ENCODE measurements at regions not wholly inside any gene's neighbourhood (a gene's known extent, or its start where the extent isn't known, plus 50 kb on each side); places are given as distances from the start of the nearest gene placed in this dataset.

DNA sequence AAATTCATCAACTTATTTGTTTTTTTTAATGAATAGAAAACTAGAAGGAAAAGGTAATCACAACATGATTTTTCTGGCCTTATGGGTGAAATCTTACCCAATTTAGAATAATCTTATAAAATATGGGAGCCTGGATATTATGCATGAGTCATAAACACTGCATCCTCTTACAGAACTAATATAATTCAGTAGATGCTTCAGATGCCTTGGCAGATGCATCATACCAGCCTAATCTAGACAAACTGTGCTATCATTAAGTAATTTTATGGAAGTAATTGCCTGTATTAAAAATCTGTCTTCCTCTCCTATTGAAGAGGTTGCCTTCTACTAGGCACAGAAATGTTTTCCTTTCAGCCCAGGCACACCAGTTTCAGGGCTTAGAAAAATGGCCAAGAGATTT, 2384.6 kb upstream of the WWC1 start:
- TF ChIP-seq EP300 (IDR thresholded peaks at IDR 0.05; ENCODE audit: low read depth) (no peak), POLR2A (IDR thresholded peaks at IDR 0.05) (no peak), POLR2AphosphoS5 (IDR thresholded peaks at IDR 0.05) (no peak)
- TF ChIP-seq, protein P1, sequence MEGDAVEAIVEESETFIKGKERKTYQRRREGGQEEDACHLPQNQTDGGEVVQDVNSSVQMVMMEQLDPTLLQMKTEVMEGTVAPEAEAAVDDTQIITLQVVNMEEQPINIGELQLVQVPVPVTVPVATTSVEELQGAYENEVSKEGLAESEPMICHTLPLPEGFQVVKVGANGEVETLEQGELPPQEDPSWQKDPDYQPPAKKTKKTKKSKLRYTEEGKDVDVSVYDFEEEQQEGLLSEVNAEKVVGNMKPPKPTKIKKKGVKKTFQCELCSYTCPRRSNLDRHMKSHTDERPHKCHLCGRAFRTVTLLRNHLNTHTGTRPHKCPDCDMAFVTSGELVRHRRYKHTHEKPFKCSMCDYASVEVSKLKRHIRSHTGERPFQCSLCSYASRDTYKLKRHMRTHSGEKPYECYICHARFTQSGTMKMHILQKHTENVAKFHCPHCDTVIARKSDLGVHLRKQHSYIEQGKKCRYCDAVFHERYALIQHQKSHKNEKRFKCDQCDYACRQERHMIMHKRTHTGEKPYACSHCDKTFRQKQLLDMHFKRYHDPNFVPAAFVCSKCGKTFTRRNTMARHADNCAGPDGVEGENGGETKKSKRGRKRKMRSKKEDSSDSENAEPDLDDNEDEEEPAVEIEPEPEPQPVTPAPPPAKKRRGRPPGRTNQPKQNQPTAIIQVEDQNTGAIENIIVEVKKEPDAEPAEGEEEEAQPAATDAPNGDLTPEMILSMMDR (IDR thresholded peaks at IDR 0.05): no peak
- H3K4me3 ChIP-seq: no peak overlapping the region
- in situ Hi-C loops (cut with MboI; ENCODE audit: low pct_ligation_motif_present in 1 of 4, low pct_unique_long_range_greater_than_20kb in 1 of 4, low sequenced_read_pairs in 3 of 4): no loop called here
- H3K36me3 ChIP-seq: no peaks in the 10 kb centered on the region
- H3K27me3 ChIP-seq: no peaks in the 10 kb centered on the region
- H3K4me1 ChIP-seq: no peaks in the 10 kb centered on the region
- DNase-seq: no peak
- no peak overlapping the region for H3K27ac ChIP-seq
- intact Hi-C loops (cut with DNase I; ENCODE audit: low total_unique reads): no loop called here
- H3K9me3 ChIP-seq: peaks cover 0 to 4% of the 10 kb centered on the region in 2 donors

DNA sequence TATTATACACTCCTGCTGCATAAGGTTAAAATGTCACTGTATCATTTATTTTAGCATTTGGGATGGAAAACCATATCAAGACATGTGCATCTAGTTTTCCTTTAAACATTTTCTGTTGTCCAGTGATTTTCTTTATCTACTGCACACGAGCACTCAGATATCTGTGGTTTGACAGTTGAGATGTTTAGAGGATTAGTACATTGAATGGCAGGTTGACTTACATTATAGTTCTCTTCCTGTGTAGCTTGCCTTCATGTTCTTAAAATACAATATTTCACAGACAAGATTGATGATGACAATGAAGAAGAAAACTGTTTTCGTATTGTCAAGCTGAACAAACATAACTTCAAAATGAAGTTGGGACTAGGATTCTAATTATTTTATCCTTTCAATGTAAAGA, 2378.4 kb upstream of the WWC1 start:
- intact Hi-C loops (cut with DNase I; ENCODE audit: low total_unique reads) (no loop called here), in situ Hi-C loops (cut with MboI; ENCODE audit: low pct_ligation_motif_present in 1 of 4, low pct_unique_long_range_greater_than_20kb in 1 of 4, low sequenced_read_pairs in 3 of 4) (no loop called here)
- 59 to 69% methylated on average over 2 of the region's 2 CpGs for WGBS, 2 donors (ENCODE audit: low coverage in 1 of 2)
- TF ChIP-seq, protein P1 (IDR thresholded peaks at IDR 0.05): no peak
- TF ChIP-seq EP300 (IDR thresholded peaks at IDR 0.05; ENCODE audit: low read depth): no peak
- Histone ChIP-seq H3K4me3 (no peak overlapping the region), H3K27me3 (no peaks in the 10 kb centered on the region), H3K36me3 (no peaks in the 10 kb centered on the region), H3K9me3 (peaks cover 0 to 4% of the 10 kb centered on the region in 2 donors), H3K27ac (no peak overlapping the region), H3K4me1 (no peaks in the 10 kb centered on the region)
- no peak for DNase-seq

DNA sequence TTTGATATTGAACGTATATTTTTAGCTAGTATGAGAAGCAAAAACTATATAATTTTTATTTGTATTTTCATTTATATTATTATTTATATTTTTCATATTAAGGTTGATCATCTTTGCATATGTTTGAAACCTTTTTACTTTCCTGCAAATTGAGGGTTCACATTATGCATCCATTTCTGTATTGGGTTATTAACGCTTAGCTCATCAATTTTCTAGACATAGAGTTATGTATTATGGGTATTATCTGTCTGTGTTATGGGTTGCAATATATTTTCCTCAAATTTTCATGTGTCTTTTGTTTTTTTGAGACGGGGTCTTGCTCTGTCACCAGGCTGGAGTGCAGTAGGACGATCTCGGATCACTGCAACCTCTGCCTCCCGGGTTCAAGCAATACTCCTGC, 2377.0 kb upstream of the WWC1 start:
- Histone ChIP-seq H3K4me3 (no peak overlapping the region), H3K9me3 (no peaks in the 10 kb centered on the region), H3K36me3 (no peaks in the 10 kb centered on the region), H3K4me1 (no peaks in the 10 kb centered on the region), H3K27ac (no peak overlapping the region), H3K27me3 (no peaks in the 10 kb centered on the region)
- DNase-seq: no peak
- in situ Hi-C loops (cut with MboI; ENCODE audit: low pct_ligation_motif_present in 1 of 4, low pct_unique_long_range_greater_than_20kb in 1 of 4, low sequenced_read_pairs in 3 of 4) (no loop called here), intact Hi-C loops (cut with DNase I; ENCODE audit: low total_unique reads) (no loop called here)
- TF ChIP-seq, protein P1 (IDR thresholded peaks at IDR 0.05): no peak
- WGBS, 2 donors (ENCODE audit: low coverage in 1 of 2): 86 to 89% methylated on average over 6 of the region's 6 CpGs

DNA sequence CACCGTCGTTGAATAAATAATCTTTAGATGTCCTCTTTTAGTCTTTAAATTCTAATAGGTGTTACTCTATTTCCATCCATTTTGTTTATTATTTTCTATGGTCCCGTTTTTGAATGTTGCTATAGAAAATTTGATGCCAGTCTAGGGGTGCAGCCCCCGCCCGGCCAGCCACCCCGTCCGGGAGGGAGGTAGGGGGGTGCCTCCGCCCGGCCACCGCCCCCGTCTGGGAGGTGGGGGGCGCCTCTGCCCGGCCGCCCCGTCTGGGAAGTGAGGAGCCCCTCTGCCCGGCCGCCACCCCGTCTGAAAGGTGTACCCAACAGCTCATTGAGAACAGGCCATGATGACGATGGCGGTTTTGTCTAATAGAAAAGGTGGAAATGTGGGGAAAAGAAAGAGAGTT, 2372.2 kb upstream of the WWC1 start:
- no peak for DNase-seq
- WGBS, 2 donors (ENCODE audit: low coverage in 1 of 2): 92 to 96% methylated on average over 17 to 20 of the region's 20 CpGs
- intact Hi-C loops (cut with DNase I; ENCODE audit: low total_unique reads): no loop called here

More for the DNA sequence above, 2372.2 kb upstream of the WWC1 start:
- in situ Hi-C loops (cut with MboI; ENCODE audit: low pct_ligation_motif_present in 1 of 4, low pct_unique_long_range_greater_than_20kb in 1 of 4, low sequenced_read_pairs in 3 of 4): no loop called here
- no peak for TF ChIP-seq POLR2A (IDR thresholded peaks at IDR 0.05)
- TF ChIP-seq, protein P1 (IDR thresholded peaks at IDR 0.05): no peak
- no peak for TF ChIP-seq POLR2AphosphoS5 (IDR thresholded peaks at IDR 0.05)
- TF ChIP-seq EP300 (IDR thresholded peaks at IDR 0.05; ENCODE audit: low read depth): no peak
- H3K4me3 ChIP-seq: no peak overlapping the region
- H3K27ac ChIP-seq: no peak overlapping the region
- no peaks in the 10 kb centered on the region for H3K4me1 ChIP-seq
- H3K36me3 ChIP-seq: no peaks in the 10 kb centered on the region
- no peaks in the 10 kb centered on the region for H3K27me3 ChIP-seq
- H3K9me3 ChIP-seq: no peaks in the 10 kb centered on the region

Data from transverse colon (tissue), 4 donors.